HEK293T (cell line): ENCODE measurements at regions not wholly inside any gene's neighbourhood (a gene's known extent, or its start where the extent isn't known, plus 50 kb on each side); places are given as distances from the start of the nearest gene placed in this dataset.
"Not testable (repeated sequence)": the region's sequence is repeated elsewhere in the genome, so short reads cannot be mapped to it uniquely, and the experiment has no call there.

Experiments used
- ARNT ChIP-seq: fragments of 450-650 bp; IDR thresholded peaks from 2 replicates; pipeline ENCODE4 v1.6.1; 2017; ENCODE audit warnings: mild to moderate bottlenecking
- BHLHE40 ChIP-seq: fragments of 450-650 bp; IDR thresholded peaks from 2 replicates; pipeline ENCODE4 v1.6.1; 2016; ENCODE audit warnings: mild to moderate bottlenecking, moderate library complexity, borderline replicate concordance
- CTBP1 ChIP-seq: fragments of 450-650 bp; IDR thresholded peaks from 2 replicates; pipeline ENCODE4 v1.6.1; 2016; ENCODE audit warnings: borderline replicate concordance
- ELF4 ChIP-seq: fragments of 450-650 bp; IDR thresholded peaks from 2 replicates; pipeline ENCODE4 v1.6.1; 2017; ENCODE audit warnings: antibody characterized with exemption
- FOXA1 ChIP-seq: fragments of 450-650 bp; IDR thresholded peaks from 2 replicates; pipeline ENCODE4 v1.6.1; 2016; ENCODE audit warnings: mild to moderate bottlenecking
- FOXK2 ChIP-seq: fragments of 450-650 bp; IDR thresholded peaks from 2 replicates; pipeline ENCODE4 v1.6.1; 2016; ENCODE audit warnings: mild to moderate bottlenecking
- FOXM1 ChIP-seq: fragments of 450-650 bp; IDR thresholded peaks from 2 replicates; pipeline ENCODE4 v1.6.1; 2017; ENCODE audit warnings: mild to moderate bottlenecking, borderline replicate concordance
- HDGF ChIP-seq: fragments of 450-650 bp; IDR thresholded peaks from 2 replicates; pipeline ENCODE4 v1.6.1; 2017; ENCODE audit warnings: antibody characterized with exemption, borderline replicate concordance
- L3MBTL2 ChIP-seq: fragments of 450-650 bp; conservative IDR thresholded peaks from 2 replicates; pipeline ENCODE4 v1.6.1; 2016; ENCODE audit warnings: mild to moderate bottlenecking
- SP1 ChIP-seq: fragments of 450-650 bp; IDR thresholded peaks from 2 replicates; pipeline ENCODE4 v1.6.1; 2017
- TARDBP ChIP-seq: fragments of 450-650 bp; IDR thresholded peaks from 2 replicates; pipeline ENCODE4 v1.6.1; 2016
- TF ChIP-seq, protein P1 (sequence below): fragments of 450-650 bp; IDR thresholded peaks from 2 replicates; pipeline ENCODE4 v1.6.1; 2016

DNA sequence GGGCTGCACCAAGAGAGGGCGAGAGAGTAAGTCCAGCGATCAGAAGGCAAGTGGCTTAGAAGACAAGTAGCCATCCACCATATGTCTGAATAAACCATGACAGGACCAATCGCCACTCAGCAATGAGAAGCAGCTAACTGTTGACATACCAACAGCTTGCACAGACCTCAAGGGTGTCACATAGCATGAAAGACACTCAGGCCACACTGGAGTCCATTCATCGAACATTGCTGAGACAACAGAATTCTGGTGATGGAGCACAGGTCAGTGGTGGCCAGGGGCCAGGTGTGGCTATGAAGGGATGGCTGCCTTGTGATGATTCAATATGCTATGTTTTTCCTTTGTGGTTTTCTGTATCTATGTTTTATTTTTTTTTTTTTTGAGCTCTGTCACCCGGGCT, 236.2 kb upstream of the FRG2C start:
- TF ChIP-seq HDGF, ELF4, FOXM1, TARDBP, FOXA1, ARNT, SP1, CTBP1, BHLHE40, FOXK2, L3MBTL2: not testable (repeated sequence)
- TF ChIP-seq, protein P1, sequence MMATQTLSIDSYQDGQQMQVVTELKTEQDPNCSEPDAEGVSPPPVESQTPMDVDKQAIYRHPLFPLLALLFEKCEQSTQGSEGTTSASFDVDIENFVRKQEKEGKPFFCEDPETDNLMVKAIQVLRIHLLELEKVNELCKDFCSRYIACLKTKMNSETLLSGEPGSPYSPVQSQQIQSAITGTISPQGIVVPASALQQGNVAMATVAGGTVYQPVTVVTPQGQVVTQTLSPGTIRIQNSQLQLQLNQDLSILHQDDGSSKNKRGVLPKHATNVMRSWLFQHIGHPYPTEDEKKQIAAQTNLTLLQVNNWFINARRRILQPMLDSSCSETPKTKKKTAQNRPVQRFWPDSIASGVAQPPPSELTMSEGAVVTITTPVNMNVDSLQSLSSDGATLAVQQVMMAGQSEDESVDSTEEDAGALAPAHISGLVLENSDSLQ: not testable (repeated sequence)
